GM10248 (cell line): ENCODE measurements at regions not wholly inside any gene's neighbourhood (a gene's known extent, or its start where the extent isn't known, plus 50 kb on each side); places are given as distances from the start of the nearest gene placed in this dataset.

Experiments used
- CTCF ChIA-PET: fragments of 300-600 bp; sonication (Branson Sonifier 250); formaldehyde crosslinking; extraction: SDS; loops from one replicate; lab custom pipeline; 2021; ENCODE audit warnings: antibody characterized with exemption; lab: Yijun Ruan, JAX
- POLR2A ChIA-PET: fragments of 350-650 bp; sonication (Branson Sonifier 250); formaldehyde crosslinking; extraction: SDS; loops from one replicate; lab custom pipeline; 2020; ENCODE audit warnings: antibody characterized with exemption; lab: Yijun Ruan, JAX
- DNase-seq: peaks from one replicate; pipeline ENCODE4 v3.0.0; 2012; ENCODE audit errors: extremely low spot score
- CTCF ChIP-seq: IDR thresholded peaks from 2 replicates; pipeline ENCODE4 v1.5.1; 2012; ENCODE audit warnings: mild to moderate bottlenecking, low read depth; ENCODE audit errors: extremely low read depth, missing control alignments, control extremely low read depth

- TF ChIP-seq CTCF: no peak
- POLR2A ChIA-PET: no interaction called here
- no peak for DNase-seq
- CTCF ChIA-PET: no interaction called here
Measured at GRCh38 chr21:37967036-37967435, 50.8 kb upstream of the KCNJ6 start.

- CTCF ChIA-PET: interaction anchor here (0.8 kb wide), 1 partner anchor 9 kb away, joined by 4 read pairs; no protein-coding TSS in a partner anchor
- no peak for TF ChIP-seq CTCF
- POLR2A ChIA-PET: no interaction called here
- no peak for DNase-seq
Measured at GRCh38 chr21:37968744-37969143, 52.5 kb upstream of the KCNJ6 start.

GRCh38 chr21:37970548-37970947, 54.3 kb upstream of the KCNJ6 start:
- ChIA-PET POLR2A (no interaction called here), CTCF (interaction anchor here (0.9 kb wide), 1 partner anchor 10 kb away, joined by 3 read pairs; no protein-coding TSS in a partner anchor)
- DNase-seq: no peak
- no peak for TF ChIP-seq CTCF

- TF ChIP-seq CTCF: no peak
- ChIA-PET POLR2A (no interaction called here), CTCF (no interaction called here)
- no peak for DNase-seq
Measured at GRCh38 chr21:37971390-37971950, 55.2 kb upstream of the KCNJ6 start.

- no peak for TF ChIP-seq CTCF
- no peak for DNase-seq
- POLR2A ChIA-PET: no interaction called here
- CTCF ChIA-PET: no interaction called here
Measured at GRCh38 chr21:37974081-37974480, 57.8 kb upstream of the KCNJ6 start.

GRCh38 chr21:37982496-37983318, 66.5 kb upstream of the KCNJ6 start:
- no peak for TF ChIP-seq CTCF
- ChIA-PET CTCF (no interaction called here), POLR2A (no interaction called here)
- DNase-seq: no peak
